ENCODE measurements at regions not wholly inside any gene's neighbourhood (a gene's known extent, or its start where the extent isn't known, plus 50 kb on each side); places are given as distances from the start of the nearest gene placed in this dataset.

- no peak for TF ChIP-seq POLR2A (IDR thresholded peaks at IDR 0.05)
- no peak for TF ChIP-seq CTCF (IDR thresholded peaks at IDR 0.05)
Observed at GRCh38 chr17:77827039-77827438, 131.5 kb upstream of the TNRC6C start.
